ENCODE measurements at regions not wholly inside any gene's neighbourhood (a gene's known extent, or its start where the extent isn't known, plus 50 kb on each side); places are given as distances from the start of the nearest gene placed in this dataset.

GRCh38 chrX:104310657-104311254, 56.0 kb upstream of the ESX1 start:
- DNase-seq (ENCODE audit: insufficient read length, low spot score) (no peak), FAIRE-seq (no peak)

- no peak for DNase-seq (ENCODE audit: insufficient read length, low spot score)
- FAIRE-seq: no peak
Measured at GRCh38 chrX:104310090-104310489, 55.4 kb upstream of the ESX1 start.

GRCh38 chrX:104309169-104309568, 54.4 kb upstream of the ESX1 start:
- no peak for DNase-seq (ENCODE audit: insufficient read length, low spot score)
- FAIRE-seq: no peak

GRCh38 chrX:104307341-104307740, 52.6 kb upstream of the ESX1 start:
- no peak for FAIRE-seq
- DNase-seq (ENCODE audit: insufficient read length, low spot score): no peak

- DNase-seq (ENCODE audit: insufficient read length, low spot score) (no peak), FAIRE-seq (no peak)
Measured at GRCh38 chrX:104306180-104306579, 51.4 kb upstream of the ESX1 start.
